Eye (tissue), 1 donor: ENCODE measurements at regions not wholly inside any gene's neighbourhood (a gene's known extent, or its start where the extent isn't known, plus 50 kb on each side); places are given as distances from the start of the nearest gene placed in this dataset.
"Not testable (repeated sequence)": the region's sequence is repeated elsewhere in the genome, so short reads cannot be mapped to it uniquely, and the experiment has no call there.

Experiments used
- DNase-seq: peaks from one replicate; pipeline ENCODE4 v3.0.0-alpha.2; 2015

DNA sequence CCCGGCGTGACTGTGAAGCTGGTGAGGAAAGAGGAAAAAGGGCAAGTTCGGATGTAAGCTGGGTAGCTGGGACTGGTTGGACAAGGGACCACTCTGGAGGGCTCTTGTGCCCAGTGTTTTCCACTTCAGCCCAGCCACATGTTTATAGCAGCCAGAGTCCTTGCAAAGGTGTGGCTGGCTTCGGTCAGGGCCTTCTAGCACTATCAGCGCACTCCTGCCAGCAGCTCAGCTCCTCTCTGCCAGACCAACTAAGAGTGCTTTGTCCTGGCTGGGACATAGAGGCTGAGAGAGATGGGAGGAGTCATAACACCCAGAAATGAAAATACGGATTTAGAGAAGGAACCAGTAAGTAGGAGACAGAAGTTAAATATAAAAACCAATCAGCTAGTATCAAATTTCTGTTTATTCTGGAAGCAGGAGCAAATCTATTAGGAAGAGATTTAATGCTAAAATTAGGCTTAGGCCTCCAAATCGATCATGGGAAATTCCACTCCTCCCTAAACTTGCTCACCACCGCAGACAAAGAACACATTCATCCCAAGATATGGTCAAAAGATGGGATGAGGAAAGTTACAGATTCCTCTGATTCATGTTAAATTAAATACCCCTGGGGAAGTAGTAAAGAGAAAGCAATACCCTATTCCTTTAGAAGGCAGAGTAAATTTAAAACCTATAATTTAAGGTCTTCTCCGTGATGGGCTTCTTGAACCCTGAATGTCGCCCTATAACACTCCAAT, 135.0 kb downstream of the RALA start:
- no peak for DNase-seq

DNA sequence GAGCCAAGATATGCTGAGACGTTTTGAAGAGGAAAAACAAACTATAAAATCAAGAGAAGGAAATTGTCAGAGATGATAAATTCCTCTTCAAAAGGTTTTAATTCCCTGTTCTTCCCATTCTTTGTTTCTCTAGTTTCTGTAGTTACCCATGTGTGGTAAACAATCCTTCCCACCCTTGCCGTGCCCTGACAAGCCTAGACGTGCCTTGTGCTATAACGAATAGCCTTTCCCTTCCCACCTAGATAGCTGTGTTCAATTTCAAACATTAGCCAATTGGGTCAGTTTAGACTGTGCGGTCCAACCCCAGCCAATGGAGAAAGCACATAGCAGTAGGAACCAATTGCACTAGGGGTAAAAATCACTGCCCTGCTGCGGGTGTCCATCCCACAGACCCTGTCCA, 138.1 kb downstream of the RALA start:
- DNase-seq = no peak

DNA sequence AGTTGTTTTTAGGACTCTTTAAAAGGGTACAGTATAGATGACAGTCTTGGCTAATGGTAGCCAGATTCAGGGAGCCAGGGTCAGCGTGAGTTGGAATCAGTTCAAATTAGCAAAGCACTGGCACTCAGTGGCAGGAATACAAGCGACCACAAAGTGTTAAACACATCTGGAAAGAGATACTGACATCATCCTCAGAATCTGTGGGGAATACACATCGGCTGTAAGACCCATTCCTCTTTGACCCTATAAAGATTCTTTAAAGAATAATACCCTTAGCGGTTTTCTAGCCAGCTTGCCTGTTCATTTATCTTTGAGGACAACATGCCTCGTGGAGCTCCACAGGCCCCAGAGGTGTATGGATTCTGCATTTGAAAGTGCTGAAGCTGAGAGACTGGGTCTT, 139.1 kb downstream of the RALA start:
- not testable (repeated sequence) for DNase-seq

DNA sequence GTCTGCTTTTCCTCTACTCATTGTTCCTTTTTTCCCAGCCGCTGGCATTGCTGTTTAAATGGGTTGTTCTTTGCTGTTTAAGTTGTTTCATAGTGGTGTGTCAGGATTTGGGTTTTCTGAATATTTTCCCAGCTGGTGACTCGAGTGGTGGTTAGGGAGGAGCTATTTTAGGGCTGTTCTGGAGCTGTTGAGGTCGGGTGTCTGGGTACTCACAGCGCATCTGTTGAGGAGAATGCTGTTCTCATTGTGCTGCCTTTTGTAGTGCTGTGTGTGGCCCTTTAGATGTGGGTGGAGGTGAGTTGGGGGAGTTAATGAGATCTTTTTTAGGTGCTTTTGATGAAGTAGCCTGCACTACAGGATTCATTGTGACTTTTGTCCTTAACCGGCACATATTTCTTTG, 139.5 kb downstream of the RALA start:
- not testable (repeated sequence) for DNase-seq

DNA sequence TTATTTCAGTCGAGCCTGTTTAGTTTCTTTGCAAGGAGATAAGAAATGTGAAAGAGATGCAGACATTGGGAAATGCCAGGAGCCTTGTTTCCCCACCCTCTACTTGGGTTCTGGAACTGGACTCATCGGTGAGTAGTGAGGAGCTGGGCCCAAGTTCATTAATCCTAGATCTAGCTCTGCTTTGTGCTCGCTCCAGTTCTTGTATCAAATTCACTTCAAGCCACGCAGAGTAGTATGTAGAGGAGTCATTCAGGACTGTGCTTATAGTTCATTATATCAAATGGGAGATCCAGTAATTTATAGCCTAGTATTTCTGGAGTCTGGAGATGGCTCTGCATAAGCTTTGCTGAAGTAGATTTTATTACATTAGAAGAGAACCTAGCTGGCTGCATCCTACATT, 142.5 kb downstream of the RALA start:
- DNase-seq = not testable (repeated sequence)

DNA sequence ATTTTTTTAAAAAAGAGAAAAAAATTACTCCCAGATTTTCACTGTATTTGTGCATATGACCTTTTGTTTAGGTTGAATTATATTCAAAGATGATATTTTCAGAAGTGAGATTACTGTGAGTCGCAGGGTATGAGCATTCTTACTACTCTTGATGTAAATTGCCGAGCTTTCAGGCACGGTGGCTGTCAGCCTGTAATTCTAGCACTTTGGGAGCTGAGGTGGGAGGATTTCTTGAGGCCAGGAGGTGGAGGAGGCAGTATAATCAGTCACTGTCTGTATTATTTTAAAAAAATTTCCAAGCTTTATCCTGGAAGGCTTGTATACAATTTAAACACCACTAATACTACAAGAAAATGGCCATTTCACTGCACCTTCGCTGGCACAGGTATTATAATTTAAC, 145.1 kb downstream of the RALA start:
- not testable (repeated sequence) for DNase-seq

DNA sequence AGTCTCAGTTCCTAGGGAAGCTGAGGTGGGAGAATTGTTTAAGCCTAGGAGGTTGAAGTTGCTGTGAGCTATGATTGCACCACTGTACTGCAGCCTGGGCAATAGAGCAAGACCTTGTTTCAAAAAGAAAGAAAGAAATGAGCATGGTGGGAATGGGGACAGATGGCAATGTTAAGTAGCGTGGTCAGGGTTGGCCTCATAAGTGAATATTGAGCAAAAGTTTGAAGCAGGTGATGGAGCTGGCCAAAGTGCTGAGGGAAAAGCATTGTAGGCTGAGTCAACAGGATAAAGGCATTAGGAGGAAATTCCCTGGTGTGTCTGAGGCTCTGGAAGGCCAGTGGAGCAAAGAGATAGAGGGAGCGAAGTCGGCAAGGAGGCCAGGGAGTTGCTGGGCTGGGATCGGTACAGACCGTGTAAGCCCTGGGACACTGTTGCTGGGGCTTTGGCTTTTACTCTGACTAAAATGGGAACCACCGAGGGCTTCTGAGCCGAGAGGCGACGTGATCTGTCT, 151.0 kb downstream of the RALA start:
- not testable (repeated sequence) for DNase-seq

DNA sequence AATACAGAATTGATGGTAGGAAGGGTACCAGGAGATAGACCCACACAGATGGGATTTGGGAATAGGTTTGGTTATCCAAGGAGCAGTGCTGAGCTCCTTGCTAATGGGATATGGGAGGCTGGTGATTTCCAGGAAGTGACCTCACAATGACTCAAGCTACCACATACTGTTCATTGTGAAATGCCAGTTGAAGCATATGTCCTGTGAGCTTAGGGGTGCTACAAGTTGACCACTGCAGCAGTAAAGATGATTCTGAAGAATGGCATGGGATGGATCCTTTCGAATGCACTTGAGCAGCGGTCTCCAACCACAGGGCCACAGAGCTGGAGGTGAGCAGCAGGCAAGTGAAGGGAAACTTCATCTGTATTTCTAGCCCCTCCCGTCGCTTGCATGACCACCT, 158.2 kb downstream of the RALA start:
- DNase-seq = not testable (repeated sequence)

DNA sequence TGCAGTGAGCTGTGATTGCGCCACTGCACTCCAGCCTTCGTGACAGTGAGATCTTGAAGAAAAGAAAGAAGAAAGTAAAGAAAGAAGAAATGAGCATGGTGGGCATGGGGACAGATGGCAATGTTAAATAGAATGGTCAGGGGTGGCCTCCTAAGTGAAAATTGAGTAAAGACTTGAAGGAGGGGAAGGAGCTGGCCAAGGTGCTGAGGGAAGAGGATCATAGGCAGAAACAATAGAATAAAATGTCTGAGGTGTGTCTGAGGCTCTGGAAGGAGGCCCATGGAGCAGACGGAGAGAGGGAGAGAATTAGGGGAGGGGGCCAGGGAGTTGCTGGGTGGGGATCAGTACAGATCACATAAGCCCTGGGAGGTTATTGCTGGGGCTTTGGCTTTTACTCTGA, 163.1 kb downstream of the RALA start:
- not testable (repeated sequence) for DNase-seq

DNA sequence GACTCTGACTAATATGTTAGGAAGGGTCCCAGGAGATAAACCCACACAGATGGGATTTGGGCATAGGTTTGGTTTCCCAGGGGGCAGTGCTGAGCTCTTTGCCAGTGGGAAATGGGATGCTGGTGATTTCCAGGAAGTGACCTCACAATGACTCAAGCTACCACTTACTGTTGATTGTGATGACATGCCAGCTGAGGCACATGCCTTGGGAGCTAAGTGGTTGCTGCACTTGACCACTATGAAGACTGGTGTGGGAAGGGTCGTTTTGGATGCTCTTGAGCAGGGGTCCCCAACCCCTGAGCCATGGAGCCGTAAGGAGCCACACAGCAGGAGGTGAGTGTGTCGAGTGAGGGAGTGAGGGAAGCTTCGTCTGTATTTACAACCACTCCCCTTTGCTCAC, 159.0 kb upstream of the CDK13 start:
- DNase-seq = not testable (repeated sequence)

DNA sequence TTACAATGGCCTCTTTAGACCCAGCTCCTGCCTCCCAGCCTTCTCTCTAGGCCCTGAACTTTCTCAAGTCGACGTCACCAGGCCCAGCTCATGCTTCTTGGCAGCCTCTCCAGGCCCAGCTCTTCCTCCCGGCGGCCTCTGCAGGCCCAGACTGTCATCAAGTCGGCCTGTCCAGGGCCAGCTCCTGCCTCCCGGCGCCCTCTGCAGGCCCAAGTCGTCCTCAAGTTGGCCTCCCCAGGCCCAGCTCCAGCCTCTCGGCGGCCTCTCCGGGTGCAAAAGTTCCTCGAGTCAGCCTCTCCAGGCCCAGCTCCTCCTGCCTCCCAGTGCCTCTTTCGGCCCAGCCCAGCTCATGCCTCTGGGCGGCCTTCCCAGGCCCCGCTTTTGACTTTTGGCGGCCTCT, 158.1 kb upstream of the CDK13 start:
- DNase-seq = not testable (repeated sequence)

DNA sequence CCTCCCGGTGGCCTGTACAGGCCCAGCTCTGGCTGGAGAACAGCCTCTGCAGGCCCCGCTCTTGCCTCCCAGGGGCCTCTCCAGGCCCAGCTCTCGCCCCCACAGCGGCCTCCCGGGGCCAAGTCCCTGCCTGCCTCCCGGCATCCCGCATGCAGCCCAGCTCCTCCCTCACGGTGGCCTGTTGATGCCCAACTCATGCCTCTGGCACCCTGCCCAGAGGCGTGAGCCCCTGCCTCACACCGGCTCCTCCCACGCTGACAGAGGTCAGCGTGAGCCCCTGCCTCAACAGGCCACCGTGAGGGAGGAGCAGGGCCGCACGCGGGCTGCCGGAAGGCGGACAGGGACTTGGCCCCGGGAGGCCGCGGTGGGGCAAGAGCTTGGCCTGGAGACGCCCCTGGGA, 157.0 kb upstream of the CDK13 start:
- not testable (repeated sequence) for DNase-seq

DNA sequence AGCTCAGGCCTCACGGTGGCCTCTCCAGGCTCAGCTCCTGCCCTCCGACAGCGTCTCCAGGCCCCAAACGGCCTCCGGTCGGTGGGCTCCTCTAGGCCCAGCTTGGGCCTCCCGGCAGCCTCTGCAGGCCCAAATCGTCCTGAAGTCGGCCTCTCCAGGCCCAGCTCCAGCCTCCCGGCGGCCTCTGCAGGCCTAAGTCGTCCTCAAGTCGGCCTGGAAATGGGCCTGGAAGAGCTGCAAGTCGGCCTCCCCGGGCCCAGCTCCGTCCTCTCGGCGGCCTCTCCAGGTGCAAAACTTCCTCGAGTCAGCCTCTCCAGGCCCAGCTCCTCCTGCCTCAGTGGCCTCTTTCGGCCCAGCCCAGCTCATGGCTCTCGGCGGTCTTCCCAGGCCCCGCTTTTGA, 156.2 kb upstream of the CDK13 start:
- DNase-seq = not testable (repeated sequence)

DNA sequence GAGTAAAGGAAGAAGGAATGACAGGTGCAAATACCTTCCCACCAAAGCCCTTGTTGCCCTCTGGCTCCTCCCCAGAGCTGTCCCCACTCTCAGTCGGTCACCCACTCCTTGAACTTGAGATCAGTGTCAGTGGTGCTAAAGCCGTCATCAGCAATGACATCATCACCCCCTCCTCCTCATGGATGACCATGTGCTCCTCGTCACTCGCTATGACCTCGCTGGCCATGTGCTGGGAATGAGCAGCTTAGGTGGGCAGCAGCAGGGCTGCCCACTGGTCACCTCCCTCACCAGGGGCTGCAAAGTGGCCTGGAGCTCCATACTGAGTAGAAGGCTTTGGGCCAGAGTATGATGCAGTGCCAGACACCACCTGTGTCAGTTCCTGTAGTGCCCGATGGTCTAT, 153.1 kb upstream of the CDK13 start:
- not testable (repeated sequence) for DNase-seq

DNA sequence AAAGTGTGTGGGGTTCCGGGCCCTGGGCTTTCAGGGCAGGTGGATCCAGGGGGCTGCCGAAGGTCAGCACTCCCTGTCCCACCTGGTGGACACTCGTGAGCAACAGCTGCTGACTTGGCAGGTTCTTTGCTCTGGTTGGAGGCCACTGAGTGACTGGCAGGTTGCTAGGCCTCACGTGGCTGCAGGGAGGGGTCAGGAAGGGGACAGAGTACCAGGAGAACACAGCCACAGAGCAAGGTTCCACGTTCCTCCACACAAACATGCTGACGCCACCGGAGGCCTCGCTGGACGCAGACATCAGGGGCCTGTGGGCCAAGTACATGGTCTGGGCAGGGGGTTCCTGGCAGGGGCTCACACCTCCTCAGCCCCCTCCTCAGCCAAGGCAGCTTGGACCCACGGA, 152.0 kb upstream of the CDK13 start:
- DNase-seq = not testable (repeated sequence)

DNA sequence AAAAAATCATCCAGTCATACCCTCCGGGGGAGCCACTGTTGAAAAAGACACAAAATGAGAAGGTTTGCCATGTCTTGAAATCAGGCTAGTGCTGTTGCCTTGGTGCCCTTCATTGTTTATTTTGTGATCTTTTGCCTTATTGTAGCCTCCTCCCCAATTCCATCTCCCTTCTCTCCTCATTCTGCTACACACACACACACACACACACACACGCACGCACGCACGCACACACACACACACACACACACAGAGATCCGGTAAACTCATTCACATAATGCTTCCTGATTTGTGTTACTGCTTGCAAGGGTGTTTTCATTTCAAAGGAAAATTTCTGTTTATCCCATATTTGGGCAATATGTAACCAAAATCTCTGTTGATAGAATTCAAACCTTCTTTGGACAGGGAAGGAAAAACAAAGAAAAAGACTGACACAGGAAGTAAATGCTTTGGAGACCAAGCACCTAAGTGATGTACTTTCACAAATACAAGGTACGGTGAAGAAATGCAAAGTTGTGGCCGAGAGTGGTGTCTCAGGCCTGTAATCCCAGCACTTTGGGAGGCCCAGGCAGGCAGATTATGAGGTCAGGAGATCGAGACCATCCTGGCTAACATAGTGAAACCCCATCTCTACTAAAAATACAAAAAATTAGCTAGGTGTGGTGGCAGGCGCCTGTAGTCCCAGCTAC, 141.1 kb upstream of the CDK13 start:
- DNase-seq = no peak

DNA sequence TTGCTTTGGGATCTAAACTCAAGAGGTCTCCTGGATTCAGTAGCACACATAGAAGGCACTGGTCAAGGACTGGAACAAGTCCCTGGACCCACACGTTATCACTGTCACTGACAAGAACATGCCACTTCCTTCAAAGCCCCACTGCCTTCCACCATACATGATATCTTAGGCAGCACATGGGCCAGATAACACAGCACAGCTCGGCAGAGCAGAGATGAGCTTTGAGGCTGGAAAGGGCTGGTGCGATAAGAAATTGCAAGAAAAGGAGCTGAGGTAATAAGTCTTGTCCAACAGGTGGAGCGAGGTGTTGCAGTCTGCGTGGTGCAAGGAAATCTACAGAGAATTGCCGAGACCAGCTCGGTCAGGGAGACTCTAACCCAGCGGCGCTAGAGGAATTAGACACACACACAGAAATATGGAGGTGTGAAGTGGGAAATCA, 139.8 kb upstream of the CDK13 start:
- no peak for DNase-seq

DNA sequence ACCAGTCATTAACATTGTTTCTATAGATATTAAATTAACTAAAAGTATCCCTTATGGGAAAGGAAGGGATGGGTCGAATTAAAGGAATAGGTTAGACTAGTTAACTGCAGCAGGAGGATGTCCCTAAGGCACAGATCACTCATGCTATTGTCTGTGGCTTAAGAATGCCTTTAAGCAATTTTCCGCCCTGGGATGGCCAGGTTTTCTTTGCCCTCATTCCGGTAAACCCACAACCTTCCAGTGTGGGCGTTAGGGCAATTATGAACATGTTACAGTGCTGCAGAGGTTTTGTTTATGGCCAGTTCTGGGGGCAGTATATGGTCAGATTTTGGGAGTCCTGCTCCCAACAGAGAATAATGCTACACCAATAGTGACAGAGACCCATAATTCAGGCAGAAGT, 139.3 kb upstream of the CDK13 start:
- no peak for DNase-seq

DNA sequence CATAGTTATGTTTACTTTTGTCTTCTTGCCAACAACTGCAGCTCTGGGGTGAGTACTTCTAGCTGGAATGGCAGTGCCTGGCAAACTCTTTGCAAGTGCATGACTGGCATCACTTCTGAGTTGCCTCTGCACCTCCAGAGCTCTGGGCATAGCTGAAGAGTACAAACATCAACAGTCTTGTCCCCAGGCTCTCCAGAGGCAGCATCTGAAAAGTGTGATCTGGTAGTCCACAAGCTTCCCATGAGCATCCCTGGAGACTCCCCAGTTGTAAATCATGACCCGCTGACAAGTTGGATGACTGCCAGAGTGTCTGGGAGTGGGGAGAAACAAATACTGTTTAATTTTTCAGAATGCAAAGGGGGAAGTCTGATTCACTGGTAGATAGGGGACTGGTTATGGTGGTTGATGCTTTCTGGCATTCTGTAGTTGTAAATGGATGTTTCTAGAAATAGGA, 138.9 kb upstream of the CDK13 start:
- DNase-seq = peak; percentile 39

DNA sequence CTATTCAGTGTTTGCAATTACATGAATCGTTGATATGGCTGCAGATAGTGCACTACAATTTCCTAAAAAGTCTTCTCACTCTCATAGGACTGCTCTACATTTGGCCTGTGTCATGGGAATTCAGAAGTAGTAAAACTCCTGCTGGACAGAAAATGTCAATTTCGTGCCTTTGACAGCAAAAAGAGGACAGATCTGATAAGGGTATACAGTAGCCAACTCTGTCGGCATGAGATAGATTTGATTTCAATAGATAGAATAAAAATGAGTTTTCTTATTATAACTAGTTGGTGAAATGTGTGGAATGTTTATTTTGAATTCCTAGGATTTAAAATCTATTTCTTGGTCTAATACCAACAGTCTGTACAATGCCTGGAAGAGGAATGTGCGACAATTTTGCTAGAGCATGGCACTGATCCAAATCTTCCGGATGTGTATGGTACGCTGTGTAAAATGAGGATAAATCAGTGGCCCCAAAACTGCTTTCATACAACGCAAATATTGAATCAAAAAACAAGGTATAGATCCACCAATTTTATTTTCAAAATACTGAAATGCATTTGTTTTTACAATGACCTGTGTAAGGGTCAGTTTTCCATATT, 133.5 kb upstream of the CDK13 start:
- peak; percentile 27 for DNase-seq

DNA sequence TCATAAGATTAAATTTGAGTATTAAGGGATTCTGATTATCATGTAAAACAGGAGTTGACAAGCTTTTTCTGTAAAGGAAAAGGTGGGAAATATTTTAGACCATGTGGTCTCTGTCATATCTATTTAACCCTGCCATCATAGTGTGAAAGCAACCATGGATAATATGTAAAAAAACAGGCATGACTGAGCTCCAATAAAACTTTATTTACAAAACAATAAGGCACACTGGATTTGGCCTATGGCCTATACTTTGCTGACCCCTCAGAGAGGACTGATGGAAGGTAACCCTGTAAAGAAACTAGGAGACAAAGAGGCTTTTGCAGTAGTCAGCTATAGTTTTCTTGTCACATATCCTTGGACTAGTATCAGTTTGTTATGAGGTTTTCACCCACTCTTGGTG, 130.5 kb upstream of the CDK13 start:
- DNase-seq = no peak

DNA sequence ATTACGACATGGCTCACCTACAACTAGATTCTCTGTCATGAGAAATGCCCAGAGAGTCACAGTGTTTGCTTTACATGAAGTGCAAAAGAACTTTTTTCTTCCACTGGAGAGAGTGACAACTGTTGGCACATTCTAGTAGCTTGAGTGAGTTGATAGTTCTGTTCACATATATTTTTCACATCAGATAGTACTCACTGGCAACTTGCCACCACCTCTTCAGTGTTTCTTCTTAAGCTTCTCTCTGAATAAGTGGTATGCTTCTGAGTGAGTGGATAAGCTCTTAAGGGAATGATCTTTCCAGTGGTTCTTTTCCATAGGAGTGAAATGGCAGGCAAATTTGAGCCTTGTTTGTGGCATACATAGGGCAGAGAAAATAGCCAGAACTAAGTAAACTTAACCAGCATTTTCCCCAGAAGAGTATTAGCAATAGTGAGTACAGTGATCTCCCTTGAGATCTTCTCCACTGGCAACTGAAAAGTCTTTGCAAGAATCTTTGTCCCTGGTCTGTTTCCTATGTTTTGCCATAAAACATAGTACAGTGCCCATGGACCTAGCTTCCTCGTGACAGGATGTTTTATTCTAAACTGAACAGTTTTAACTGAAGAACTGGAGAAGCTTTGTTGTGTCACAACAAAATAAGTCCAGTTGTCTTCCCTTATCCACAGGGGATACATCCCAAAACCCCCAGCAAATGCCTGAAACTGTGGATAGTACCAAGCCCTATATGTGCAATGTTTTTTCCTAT, 125.4 kb upstream of the CDK13 start:
- no peak for DNase-seq

DNA sequence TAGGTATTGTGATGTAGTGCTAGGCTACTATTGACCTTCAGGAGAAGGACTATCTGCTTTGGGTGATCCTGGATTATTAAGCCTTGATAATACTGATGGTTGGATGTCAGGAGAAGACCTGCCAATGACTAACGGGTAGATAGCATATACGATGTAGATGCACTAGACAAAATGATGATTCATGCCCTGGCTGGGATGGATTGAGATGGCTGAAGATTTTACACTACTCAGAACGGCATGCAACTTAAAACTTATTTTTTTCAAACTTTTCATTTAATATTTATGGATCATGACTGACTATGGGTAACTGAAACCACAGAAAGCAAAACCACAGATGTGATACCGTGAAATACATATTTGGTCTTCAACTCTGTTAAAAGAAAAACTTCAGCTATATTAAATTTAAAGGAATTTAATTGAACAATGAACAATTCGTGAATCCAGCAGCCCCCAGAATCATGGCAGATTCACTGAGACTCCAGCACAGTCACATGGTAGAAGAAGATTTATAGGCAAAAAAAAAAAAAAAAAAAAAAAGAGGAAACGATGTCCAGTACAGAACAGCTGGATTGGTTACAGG, 124.6 kb upstream of the CDK13 start:
- DNase-seq = no peak
